Body of pancreas (tissue), 4 donors: ENCODE measurements at regions not wholly inside any gene's neighbourhood (a gene's known extent, or its start where the extent isn't known, plus 50 kb on each side); places are given as distances from the start of the nearest gene placed in this dataset.

Experiments used
- ATAC-seq: fragments of 150-250 bp; one replicate; pipeline ENCODE4 v1.9.1; 2016
- DNase-seq, 4 donors: peaks; one replicate each; pipeline ENCODE4 v3.0.0-alpha.2; 2019
- H3K27ac ChIP-seq, 4 donors: fragments of 200-600 bp; sonication (generic); 1 replicate in 3 of 4; 2 replicates in 1 of 4; pipeline versions ENCODE4 v1.5.1 to v1.6.1; 2016 to 2019; ENCODE audit warnings: mild to moderate bottlenecking in 1 of 4, mixed read lengths in 1 of 4, moderate library complexity in 1 of 4
- H3K27me3 ChIP-seq, 2 donors: fragments of 200-600 bp; sonication (generic); one replicate each; pipeline ENCODE4 v1.6.0; 2016; ENCODE audit warnings: mild to moderate bottlenecking in 1 of 2
- H3K36me3 ChIP-seq, 2 donors: fragments of 200-600 bp; sonication (generic); replicated peaks in 1 of 2; 2 replicates each; pipeline ENCODE4 v1.5.1; 2016; ENCODE audit warnings: low read depth in 2 of 2; ENCODE audit not compliant: insufficient read depth in 1 of 2
- H3K4me1 ChIP-seq: fragments of 200-600 bp; sonication (generic); one replicate; pipeline ENCODE4 v1.6.0; 2016
- H3K4me3 ChIP-seq, 2 donors: fragments of 200-600 bp; sonication (generic); 1 replicate in 1 of 2; 2 replicates in 1 of 2; pipeline ENCODE4 v1.5.1; 2016 to 2019
- H3K9me3 ChIP-seq, 3 donors: fragments of 200-600 bp; sonication (generic); 1 replicate in 2 of 3; 2 replicates in 1 of 3; pipeline ENCODE4 v1.5.1; 2016
- CTCF ChIP-seq, 7 experiments: fragments of 450-650 bp in 4 of 7; fragments of 200-600 bp in 3 of 7; sonication (generic) in 3 of 7; IDR thresholded peaks; one replicate each; pipeline ENCODE4 v1.5.1; 2016 to 2019; ENCODE audit warnings: antibody characterized with exemption in 7 of 7
- POLR2A ChIP-seq, 3 donors: fragments of 450-650 bp; IDR thresholded peaks; one replicate each; pipeline ENCODE4 v1.6.1; 2016; ENCODE audit warnings: antibody characterized with exemption in 3 of 3, mild to moderate bottlenecking in 2 of 3
- WGBS, 2 donors: methylation state at CpG; one replicate each; pipeline ENCODE4 v1.1.5; 2017; 5-methylcytosine and 5-hydroxymethylcytosine counted together
- intact Hi-C: fragments of 100-400 bp; cut with DNase I; formaldehyde crosslinking; loops from one replicate; pipeline ENCODE4 v1.15.1; 2023

- TF ChIP-seq POLR2A (IDR thresholded peaks at IDR 0.05) (no peak), CTCF (IDR thresholded peaks at IDR 0.05) (no peak)
- Histone ChIP-seq H3K4me1 (no peaks in the 10 kb centered on the region), H3K9me3 (no peaks in the 10 kb centered on the region), H3K4me3 (no peak overlapping the region), H3K27me3 (no peaks in the 10 kb centered on the region), H3K27ac (no peak overlapping the region), H3K36me3 (no peaks in the 10 kb centered on the region)
- 47 to 60% methylated on average over 7 of the region's 7 CpGs for WGBS, 2 donors
- ATAC-seq (no peak), DNase-seq (no peak)
- intact Hi-C loops: no loop called here
These were observed 561.2 kb upstream of the SALL3 start for GRCh38 chr18:78418379-78418778.

DNA sequence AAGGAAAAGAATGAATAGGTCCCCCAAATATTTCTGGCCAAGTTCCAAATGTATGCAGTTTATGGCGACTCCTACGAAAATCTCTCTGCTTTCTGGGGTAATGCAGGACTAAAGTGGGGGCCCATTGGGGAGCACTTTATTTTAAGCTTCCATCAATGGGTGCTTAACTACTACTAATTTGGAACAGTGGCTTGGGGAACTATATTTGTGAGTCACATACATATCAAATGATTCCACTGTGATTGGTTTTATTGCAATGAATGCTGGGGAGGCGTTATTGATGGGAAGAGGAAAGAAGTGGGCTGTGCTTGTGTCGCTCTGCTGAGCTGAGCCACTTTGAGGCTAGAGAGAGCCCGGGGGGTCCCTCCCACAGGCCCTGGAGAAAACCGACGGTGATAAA lies 560.4 kb upstream of the SALL3 start:
- intact Hi-C loops: no loop called here
- H3K27ac ChIP-seq: no peak overlapping the region
- no peaks in the 10 kb centered on the region for H3K4me1 ChIP-seq
- ATAC-seq (no peak), DNase-seq (no peak)
- no peak overlapping the region for H3K4me3 ChIP-seq
- WGBS, 2 donors: 59 to 62% methylated on average over 7 of the region's 7 CpGs
- no peaks in the 10 kb centered on the region for H3K27me3 ChIP-seq
- H3K36me3 ChIP-seq: no peaks in the 10 kb centered on the region
- H3K9me3 ChIP-seq: no peaks in the 10 kb centered on the region
- TF ChIP-seq POLR2A (IDR thresholded peaks at IDR 0.05) (no peak), CTCF (IDR thresholded peaks at IDR 0.05) (no peak)

DNA sequence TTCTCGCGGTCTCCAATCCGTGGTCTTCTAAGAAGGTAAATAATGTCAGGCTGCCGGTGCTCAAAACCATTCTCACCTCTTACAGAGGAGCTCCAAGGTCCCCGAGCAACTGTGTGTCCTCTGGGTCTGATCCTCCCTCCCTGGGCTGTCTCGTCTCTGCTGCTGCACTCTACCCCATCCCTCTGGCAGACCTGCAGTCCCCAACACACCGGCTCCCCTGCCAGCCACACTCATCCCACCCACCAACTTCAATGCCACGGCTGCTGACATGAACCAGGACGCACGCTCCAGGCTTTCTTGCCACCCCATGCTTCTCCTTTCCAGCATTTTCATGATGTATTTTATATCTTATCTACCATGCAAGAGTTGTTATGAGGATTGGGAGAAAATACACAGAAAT lies 559.5 kb upstream of the SALL3 start:
- Histone ChIP-seq H3K27ac (no peak overlapping the region), H3K9me3 (no peaks in the 10 kb centered on the region), H3K36me3 (no peaks in the 10 kb centered on the region), H3K27me3 (no peaks in the 10 kb centered on the region), H3K4me3 (no peak overlapping the region), H3K4me1 (no peaks in the 10 kb centered on the region)
- intact Hi-C loops: no loop called here
- WGBS, 2 donors: 61 to 63% methylated on average over 9 to 10 of the region's 10 CpGs
- DNase-seq: no peak
- no peak for ATAC-seq
- no peak for TF ChIP-seq POLR2A (IDR thresholded peaks at IDR 0.05)
- no peak for TF ChIP-seq CTCF (IDR thresholded peaks at IDR 0.05)

- Histone ChIP-seq H3K9me3 (no peaks in the 10 kb centered on the region), H3K36me3 (no peaks in the 10 kb centered on the region), H3K27ac (no peak overlapping the region), H3K4me3 (no peak overlapping the region), H3K27me3 (no peaks in the 10 kb centered on the region), H3K4me1 (no peaks in the 10 kb centered on the region)
- TF ChIP-seq POLR2A (IDR thresholded peaks at IDR 0.05): no peak
- no peak for TF ChIP-seq CTCF (IDR thresholded peaks at IDR 0.05)
- intact Hi-C loops: no loop called here
- DNase-seq (no peak), ATAC-seq (no peak)
- WGBS, 2 donors: 29% methylated on average over 1 of the region's 1 CpG; no CpG with 5 or more reads in 1 of the 2 donors
These were observed 558.2 kb upstream of the SALL3 start for GRCh38 chr18:78421392-78421791.

GRCh38 chr18:78422336-78422735 lies 557.3 kb upstream of the SALL3 start:
- intact Hi-C loops: no loop called here
- no peak overlapping the region for H3K4me3 ChIP-seq
- no peaks in the 10 kb centered on the region for H3K36me3 ChIP-seq
- H3K27me3 ChIP-seq: no peaks in the 10 kb centered on the region
- ATAC-seq: no peak
- no peak for DNase-seq
- 68 to 71% methylated on average over 7 of the region's 7 CpGs for WGBS, 2 donors
- no peak overlapping the region for H3K27ac ChIP-seq
- H3K9me3 ChIP-seq: no peaks in the 10 kb centered on the region
- H3K4me1 ChIP-seq: no peaks in the 10 kb centered on the region
- TF ChIP-seq CTCF (IDR thresholded peaks at IDR 0.05) (no peak), POLR2A (IDR thresholded peaks at IDR 0.05) (no peak)
